Astrocyte (in vitro differentiated cells and primary cell): ENCODE measurements at regions not wholly inside any gene's neighbourhood (a gene's known extent, or its start where the extent isn't known, plus 50 kb on each side); places are given as distances from the start of the nearest gene placed in this dataset.

Experiments
- DNase-seq: peaks from one replicate; pipeline ENCODE4 v3.0.0-alpha.2; 2010; ENCODE audit warnings: low read depth
- FAIRE-seq: peaks from 2 replicates; lab custom pipeline; 2011; peaks lifted over from hg19 to GRCh38; lab: Jason Lieb, UNC
- H2AFZ ChIP-seq: 2 replicates; pipeline ENCODE4 v1.6.0; 2012; ENCODE audit warnings: low read depth, low read length, inconsistent platforms
- H3K27ac ChIP-seq: 2 replicates; pipeline ENCODE4 v1.5.1; 2011; ENCODE audit warnings: low read depth, low read length, inconsistent platforms
- H3K27me3 ChIP-seq: 2 replicates; pipeline ENCODE4 v1.6.0; 2011; ENCODE audit warnings: low read length, inconsistent platforms; ENCODE audit not compliant: insufficient read depth
- H3K36me3 ChIP-seq: 2 replicates; pipeline ENCODE4 v1.5.1; 2011; ENCODE audit warnings: low read length, inconsistent platforms; ENCODE audit not compliant: insufficient read depth
- H3K4me1 ChIP-seq: 2 replicates; pipeline ENCODE4 v1.5.1; 2011; ENCODE audit warnings: low read length, inconsistent platforms; ENCODE audit not compliant: insufficient read depth
- H3K4me2 ChIP-seq: 2 replicates; pipeline ENCODE4 v1.6.0; 2012; ENCODE audit warnings: low read length, inconsistent platforms
- H3K4me3 ChIP-seq: 2 replicates; pipeline ENCODE4 v1.5.1; 2011; ENCODE audit warnings: low read depth, mild to moderate bottlenecking, low read length, inconsistent platforms; ENCODE audit not compliant: insufficient read depth
- H3K79me2 ChIP-seq: 2 replicates; pipeline ENCODE4 v1.6.0; 2012; ENCODE audit warnings: mild to moderate bottlenecking, low read length, inconsistent platforms; ENCODE audit not compliant: insufficient read depth
- H3K9ac ChIP-seq: 2 replicates; pipeline ENCODE4 v1.6.0; 2012; ENCODE audit warnings: mild to moderate bottlenecking, low read length, inconsistent platforms
- H3K9me3 ChIP-seq: 2 replicates; pipeline ENCODE4 v1.5.1; 2012; ENCODE audit warnings: low read depth, mild to moderate bottlenecking, low read length, inconsistent platforms; ENCODE audit not compliant: insufficient read depth
- H4K20me1 ChIP-seq: 2 replicates; pipeline ENCODE4 v1.6.0; 2012; ENCODE audit warnings: low read length, inconsistent platforms; ENCODE audit not compliant: insufficient read depth
- H3K27ac Mint-ChIP-seq: one replicate; pipeline ENCODE4 v1.8.0; 2021; ENCODE audit warnings: mild to moderate bottlenecking, mixed read lengths; ENCODE audit not compliant: unreplicated experiment
- H3K27me3 Mint-ChIP-seq: one replicate; pipeline ENCODE4 v1.8.0; 2021; ENCODE audit warnings: low read depth, mixed read lengths; ENCODE audit not compliant: unreplicated experiment
- H3K36me3 Mint-ChIP-seq: one replicate; pipeline ENCODE4 v1.8.0; 2021; ENCODE audit warnings: low read depth, mixed read lengths; ENCODE audit not compliant: unreplicated experiment
- H3K4me1 Mint-ChIP-seq: one replicate; pipeline ENCODE4 v1.8.0; 2021; ENCODE audit warnings: low read depth, mixed read lengths; ENCODE audit not compliant: unreplicated experiment
- H3K4me3 Mint-ChIP-seq: one replicate; pipeline ENCODE4 v1.8.0; 2021; ENCODE audit warnings: mild to moderate bottlenecking, moderate library complexity, mixed read lengths; ENCODE audit not compliant: unreplicated experiment
- H3K9me3 Mint-ChIP-seq: one replicate; pipeline ENCODE4 v1.8.0; 2021; ENCODE audit warnings: mild to moderate bottlenecking, mixed read lengths; ENCODE audit not compliant: unreplicated experiment
- EZH2 ChIP-seq: IDR thresholded peaks from 2 replicates; pipeline ENCODE4 v1.6.1; 2012; ENCODE audit warnings: mild to moderate bottlenecking, low read length, inconsistent platforms; ENCODE audit not compliant: insufficient read depth
- TF ChIP-seq, protein P1 (sequence below): IDR thresholded peaks from 2 replicates; pipeline ENCODE4 v1.5.1; 2011; ENCODE audit warnings: low read depth, mild to moderate bottlenecking, inconsistent platforms, low read length, moderate library complexity; ENCODE audit not compliant: insufficient read depth

DNA sequence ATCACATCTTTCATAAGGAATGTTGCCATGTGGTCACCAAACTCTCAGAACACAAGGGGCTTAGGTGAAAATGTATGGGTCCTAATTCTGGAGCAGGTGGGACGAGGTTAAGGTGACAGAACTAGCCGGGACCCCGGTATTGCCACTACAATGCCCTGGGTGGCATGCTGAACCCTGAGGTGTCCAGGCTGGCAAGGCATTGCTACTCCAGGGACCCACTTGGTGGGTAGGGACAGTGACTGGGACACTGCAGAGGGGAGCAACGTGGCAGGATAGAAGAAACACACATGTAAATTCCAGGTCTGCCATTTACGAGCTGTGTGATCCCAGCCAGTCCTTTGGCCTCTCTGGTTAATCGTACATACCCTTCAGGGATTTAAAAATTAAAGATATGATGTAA, 206.9 kb upstream of the MVB12B start:
- no peak for DNase-seq
- no peak overlapping the region for H3K4me2 ChIP-seq
- Mint-ChIP-seq H3K4me1 (no peaks in the 10 kb centered on the region), H3K27ac (no peak overlapping the region), H3K9me3 (peaks cover 4% of the 10 kb centered on the region), H3K4me3 (no peak overlapping the region), H3K27me3 (peaks cover 67% of the 10 kb centered on the region), H3K36me3 (no peaks in the 10 kb centered on the region)
- no peaks in the 10 kb centered on the region for H3K36me3 ChIP-seq
- H4K20me1 ChIP-seq, result no peaks in the 10 kb centered on the region
- no peak overlapping the region for H2AFZ ChIP-seq
- H3K27ac ChIP-seq, result no peak overlapping the region
- FAIRE-seq, result no peak
- no peak overlapping the region for H3K9ac ChIP-seq
- H3K27me3 ChIP-seq, result peaks cover 12% of the 10 kb centered on the region
- H3K4me3 ChIP-seq, result no peak overlapping the region
- no peaks in the 10 kb centered on the region for H3K79me2 ChIP-seq
- H3K9me3 ChIP-seq, result no peaks in the 10 kb centered on the region
- no peaks in the 10 kb centered on the region for H3K4me1 ChIP-seq
- TF ChIP-seq, protein P1, sequence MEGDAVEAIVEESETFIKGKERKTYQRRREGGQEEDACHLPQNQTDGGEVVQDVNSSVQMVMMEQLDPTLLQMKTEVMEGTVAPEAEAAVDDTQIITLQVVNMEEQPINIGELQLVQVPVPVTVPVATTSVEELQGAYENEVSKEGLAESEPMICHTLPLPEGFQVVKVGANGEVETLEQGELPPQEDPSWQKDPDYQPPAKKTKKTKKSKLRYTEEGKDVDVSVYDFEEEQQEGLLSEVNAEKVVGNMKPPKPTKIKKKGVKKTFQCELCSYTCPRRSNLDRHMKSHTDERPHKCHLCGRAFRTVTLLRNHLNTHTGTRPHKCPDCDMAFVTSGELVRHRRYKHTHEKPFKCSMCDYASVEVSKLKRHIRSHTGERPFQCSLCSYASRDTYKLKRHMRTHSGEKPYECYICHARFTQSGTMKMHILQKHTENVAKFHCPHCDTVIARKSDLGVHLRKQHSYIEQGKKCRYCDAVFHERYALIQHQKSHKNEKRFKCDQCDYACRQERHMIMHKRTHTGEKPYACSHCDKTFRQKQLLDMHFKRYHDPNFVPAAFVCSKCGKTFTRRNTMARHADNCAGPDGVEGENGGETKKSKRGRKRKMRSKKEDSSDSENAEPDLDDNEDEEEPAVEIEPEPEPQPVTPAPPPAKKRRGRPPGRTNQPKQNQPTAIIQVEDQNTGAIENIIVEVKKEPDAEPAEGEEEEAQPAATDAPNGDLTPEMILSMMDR, result no peak
- no peak for TF ChIP-seq EZH2

DNA sequence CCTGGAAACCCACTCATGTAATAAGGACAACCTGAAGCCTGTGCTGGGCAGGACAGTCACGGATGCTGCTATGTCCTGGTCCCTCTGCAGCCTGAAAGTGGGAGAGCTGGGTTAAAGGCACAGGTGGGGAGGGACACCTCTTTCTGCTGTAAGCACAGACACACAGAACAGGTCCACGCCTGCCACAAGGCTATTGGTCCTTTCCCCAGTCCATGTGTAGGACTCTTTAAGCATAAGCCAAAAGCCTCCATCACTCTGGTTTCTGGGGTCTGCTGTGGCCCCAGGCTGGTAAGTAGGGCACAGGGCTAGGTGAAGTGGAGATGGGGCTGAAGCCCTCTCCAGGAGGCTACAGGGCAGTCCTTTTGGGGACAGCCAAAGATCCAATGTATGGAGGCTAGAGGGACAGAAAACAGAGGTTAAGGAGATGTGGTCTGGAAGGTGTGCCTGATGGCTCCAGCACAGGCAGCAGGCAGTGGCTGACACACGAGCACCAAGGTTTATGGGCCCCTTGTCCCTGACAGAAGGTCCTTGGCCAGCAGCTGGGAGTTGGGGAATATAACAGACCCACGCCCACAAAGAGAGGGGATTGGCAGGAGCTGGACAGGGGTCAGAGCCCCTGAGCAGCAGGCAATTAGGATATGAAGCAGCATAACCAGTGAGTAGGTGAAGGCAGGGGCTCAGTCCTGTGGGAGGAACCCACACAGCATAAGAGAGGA, 203.6 kb upstream of the MVB12B start:
- H3K9me3 ChIP-seq, result no peaks in the 10 kb centered on the region
- no peak for FAIRE-seq
- no peak for DNase-seq
- H3K27me3 ChIP-seq, result peaks cover 9% of the 10 kb centered on the region
- H3K4me2 ChIP-seq, result no peak overlapping the region
- H3K4me3 ChIP-seq, result no peak overlapping the region
- Mint-ChIP-seq H3K4me1 (no peaks in the 10 kb centered on the region), H3K4me3 (no peak overlapping the region), H3K9me3 (peaks cover 4% of the 10 kb centered on the region), H3K27ac (no peak overlapping the region), H3K36me3 (no peaks in the 10 kb centered on the region), H3K27me3 (peaks cover 67% of the 10 kb centered on the region)
- H3K27ac ChIP-seq, result no peak overlapping the region
- H3K36me3 ChIP-seq, result no peaks in the 10 kb centered on the region
- no peaks in the 10 kb centered on the region for H3K79me2 ChIP-seq
- no peak overlapping the region for H2AFZ ChIP-seq
- no peak overlapping the region for H3K9ac ChIP-seq
- no peaks in the 10 kb centered on the region for H3K4me1 ChIP-seq
- H4K20me1 ChIP-seq, result no peaks in the 10 kb centered on the region
- TF ChIP-seq, protein P1, result no peak
- TF ChIP-seq EZH2, result no peak

DNA sequence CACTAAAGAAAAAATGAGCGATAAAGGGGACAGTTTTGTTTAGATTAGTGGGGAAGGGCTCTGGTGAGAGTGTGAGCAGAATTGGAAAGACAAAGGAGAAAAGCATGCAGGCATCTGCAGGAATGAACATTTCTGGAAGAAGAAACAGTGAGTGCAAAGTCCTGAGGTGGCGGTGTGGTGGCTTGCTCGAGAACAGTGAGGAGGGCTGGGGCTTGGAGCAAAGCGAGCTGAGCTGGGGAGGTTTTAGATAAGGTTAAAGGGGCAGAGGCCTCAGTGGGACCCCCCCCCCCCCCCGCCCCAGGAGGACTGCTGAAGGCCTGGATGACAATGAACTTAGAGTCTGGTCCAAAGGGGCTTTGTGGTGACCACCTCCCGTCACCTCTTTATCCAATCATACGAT, 202.7 kb upstream of the MVB12B start:
- no peaks in the 10 kb centered on the region for H3K36me3 ChIP-seq
- FAIRE-seq (no peak), DNase-seq (no peak)
- peaks cover 73% of the 10 kb centered on the region for H3K27me3 Mint-ChIP-seq
- H3K36me3 Mint-ChIP-seq, result no peaks in the 10 kb centered on the region
- H3K27me3 ChIP-seq, result peaks cover 9% of the 10 kb centered on the region
- H3K4me2 ChIP-seq, result no peak overlapping the region
- no peak overlapping the region for H2AFZ ChIP-seq
- peak overlapping the region; percentile 10 for H3K4me3 Mint-ChIP-seq
- peaks cover 4% of the 10 kb centered on the region for H3K9me3 Mint-ChIP-seq
- H4K20me1 ChIP-seq, result no peaks in the 10 kb centered on the region
- H3K4me1 Mint-ChIP-seq, result no peaks in the 10 kb centered on the region
- no peak overlapping the region for H3K4me3 ChIP-seq
- H3K27ac ChIP-seq, result no peak overlapping the region
- H3K9ac ChIP-seq, result no peak overlapping the region
- no peak for TF ChIP-seq EZH2
- TF ChIP-seq, protein P1, result no peak
- no peaks in the 10 kb centered on the region for H3K9me3 ChIP-seq
- H3K79me2 ChIP-seq, result no peaks in the 10 kb centered on the region
- peak overlapping the region; percentile 3 for H3K27ac Mint-ChIP-seq
- H3K4me1 ChIP-seq, result no peaks in the 10 kb centered on the region
